GM12892 (cell line): ENCODE measurements at regions not wholly inside any gene's neighbourhood (a gene's known extent, or its start where the extent isn't known, plus 50 kb on each side); places are given as distances from the start of the nearest gene placed in this dataset.
"Not testable (repeated sequence)": the region's sequence is repeated elsewhere in the genome, so short reads cannot be mapped to it uniquely, and the experiment has no call there.

ENCODE experiments used
- DNase-seq: peaks from one replicate; pipeline ENCODE4 v3.0.0; 2011; ENCODE audit not compliant: insufficient read length
- FAIRE-seq: peaks from 2 replicates; lab custom pipeline; 2011; peaks lifted over from hg19 to GRCh38; lab: Jason Lieb, UNC
- POLR2A ChIP-seq: IDR thresholded peaks from 2 replicates; pipeline ENCODE4 v1.6.1; 2011; ENCODE audit warnings: low read depth, low read length, control low read depth
- POLR2AphosphoS5 ChIP-seq: IDR thresholded peaks from 2 replicates; pipeline ENCODE4 v1.6.1; 2011; ENCODE audit warnings: low read depth, low read length, control low read depth
- TAF1 ChIP-seq: IDR thresholded peaks from 2 replicates; pipeline ENCODE4 v1.6.1; 2011; ENCODE audit warnings: low read depth, mild to moderate bottlenecking, control low read depth, low read length, borderline replicate concordance

DNA sequence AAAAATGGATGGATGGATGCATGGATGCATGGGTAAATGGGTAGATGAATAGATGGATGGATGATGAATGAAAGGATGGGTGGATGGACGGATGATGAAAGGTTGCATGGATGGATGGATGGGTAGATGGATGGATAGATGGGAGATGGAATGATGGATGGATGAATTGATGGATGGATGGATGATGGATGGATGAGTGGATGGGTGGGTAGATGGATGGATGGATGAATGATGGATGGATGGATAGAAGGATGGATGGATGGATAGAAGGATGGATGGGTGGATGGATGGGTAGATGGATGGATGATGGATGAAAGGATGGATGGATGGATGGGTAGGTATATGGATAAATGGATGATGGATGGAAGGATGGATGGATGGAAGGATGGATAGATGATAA, 115.1 kb upstream of the LSM14A start:
- no peak for TF ChIP-seq POLR2AphosphoS5
- no peak for FAIRE-seq
- DNase-seq = no peak

DNA sequence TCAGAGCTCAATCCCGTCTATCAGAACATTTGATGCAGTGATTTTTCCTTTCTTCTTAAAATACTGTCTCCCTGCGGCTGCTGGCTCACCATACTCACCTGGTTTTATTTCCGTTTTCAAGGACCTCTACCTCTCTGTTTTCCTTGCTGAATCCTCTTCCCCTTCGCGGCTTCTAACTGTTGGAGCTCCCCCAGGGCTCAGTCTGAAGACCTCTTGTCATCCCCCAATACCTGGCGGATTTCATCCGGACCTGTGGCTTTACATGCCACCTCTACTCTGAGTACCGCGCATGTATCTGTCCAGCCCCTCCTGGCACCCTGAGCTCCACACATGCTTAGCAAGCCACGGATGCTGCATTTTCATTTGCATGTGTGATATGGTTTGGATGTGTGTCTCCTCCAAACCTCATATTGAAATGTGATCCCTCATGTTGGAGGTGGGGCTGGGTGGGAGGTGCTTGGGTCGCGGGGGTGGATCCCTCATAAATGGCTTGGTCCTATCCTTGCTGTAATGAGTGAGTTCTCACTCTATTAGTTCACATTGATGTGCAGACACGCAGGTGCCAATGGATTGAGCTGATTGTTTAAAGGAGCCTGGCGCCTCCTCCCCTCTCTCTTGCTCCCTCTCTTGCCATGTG, 106.2 kb upstream of the LSM14A start:
- FAIRE-seq (no peak), DNase-seq (no peak)
- TF ChIP-seq POLR2A (no peak), POLR2AphosphoS5 (no peak), TAF1 (no peak)

- FAIRE-seq (no peak), DNase-seq (no peak)
- TF ChIP-seq POLR2AphosphoS5 = no peak
- no peak for TF ChIP-seq TAF1
- no peak for TF ChIP-seq POLR2A
These were observed 104.4 kb upstream of the LSM14A start for GRCh38 chr19:34067861-34068271.

DNA sequence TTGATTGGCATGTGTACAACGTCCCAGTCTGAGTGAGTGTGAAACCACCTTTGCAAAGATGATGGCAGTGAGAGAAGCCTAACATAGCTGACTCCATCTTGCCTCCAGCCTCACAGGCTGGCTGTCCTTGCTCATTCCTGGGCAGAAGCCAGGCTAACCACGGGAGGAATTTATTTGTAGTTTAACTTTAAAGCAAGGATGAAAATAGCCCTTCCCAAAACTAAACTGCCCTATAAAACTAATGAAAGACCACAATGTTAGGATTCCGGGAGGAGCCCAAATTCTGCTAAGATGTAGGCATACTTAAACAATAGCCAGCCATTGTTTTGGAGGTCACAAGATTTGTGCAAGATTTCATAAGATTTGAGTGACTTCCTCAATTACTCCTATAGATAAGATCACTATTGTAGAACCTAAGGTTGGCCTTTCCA, 96.6 kb upstream of the LSM14A start:
- FAIRE-seq (no peak), DNase-seq (no peak)
- TF ChIP-seq POLR2A (no peak), POLR2AphosphoS5 (no peak), TAF1 (no peak)

GRCh38 chr19:34082289-34083077, 89.8 kb upstream of the LSM14A start:
- DNase-seq (no peak), FAIRE-seq (no peak)

GRCh38 chr19:34084396-34085145, 87.7 kb upstream of the LSM14A start:
- DNase-seq (no peak), FAIRE-seq (no peak)
- no peak for TF ChIP-seq POLR2A
- TF ChIP-seq POLR2AphosphoS5 = no peak
- TF ChIP-seq TAF1 = no peak

More at GRCh38 chr19:34082289-34083077, 89.8 kb upstream of the LSM14A start:
- no peak for TF ChIP-seq POLR2AphosphoS5
- no peak for TF ChIP-seq TAF1

GRCh38 chr19:34085336-34085735, 87.0 kb upstream of the LSM14A start:
- no peak for FAIRE-seq
- no peak for TF ChIP-seq POLR2A
- no peak for DNase-seq

GRCh38 chr19:34088292-34088691, 84.0 kb upstream of the LSM14A start:
- no peak for DNase-seq
- TF ChIP-seq POLR2AphosphoS5 (no peak), TAF1 (no peak), POLR2A (no peak)
- no peak for FAIRE-seq

GRCh38 chr19:34089566-34089965, 82.7 kb upstream of the LSM14A start:
- no peak for FAIRE-seq
- TF ChIP-seq POLR2A (no peak), POLR2AphosphoS5 (no peak), TAF1 (no peak)
- no peak for DNase-seq

- no peak for TF ChIP-seq TAF1
- DNase-seq (no peak), FAIRE-seq (no peak)
These were observed 77.3 kb upstream of the LSM14A start for GRCh38 chr19:34094960-34095359.

DNA sequence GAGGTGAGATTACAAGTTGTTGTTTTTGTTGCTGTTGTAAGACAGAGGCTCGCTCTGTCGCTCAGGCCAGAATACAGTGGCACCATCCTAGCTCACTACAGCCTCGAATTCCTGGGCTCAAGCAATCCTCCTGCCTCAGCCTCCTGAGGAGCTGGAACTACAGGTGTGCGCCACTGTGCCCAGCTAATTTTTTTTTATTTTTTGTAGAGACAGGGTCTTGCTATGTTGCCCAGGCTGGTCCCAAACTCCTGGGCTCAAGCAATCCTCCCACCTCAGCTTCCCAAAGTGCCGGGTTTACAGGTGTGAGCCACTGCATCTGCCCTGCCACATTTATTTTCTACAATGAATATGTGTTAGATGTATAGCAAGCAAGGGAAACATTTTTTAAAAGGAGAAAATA, 76.9 kb upstream of the LSM14A start:
- DNase-seq = not testable (repeated sequence)

DNA sequence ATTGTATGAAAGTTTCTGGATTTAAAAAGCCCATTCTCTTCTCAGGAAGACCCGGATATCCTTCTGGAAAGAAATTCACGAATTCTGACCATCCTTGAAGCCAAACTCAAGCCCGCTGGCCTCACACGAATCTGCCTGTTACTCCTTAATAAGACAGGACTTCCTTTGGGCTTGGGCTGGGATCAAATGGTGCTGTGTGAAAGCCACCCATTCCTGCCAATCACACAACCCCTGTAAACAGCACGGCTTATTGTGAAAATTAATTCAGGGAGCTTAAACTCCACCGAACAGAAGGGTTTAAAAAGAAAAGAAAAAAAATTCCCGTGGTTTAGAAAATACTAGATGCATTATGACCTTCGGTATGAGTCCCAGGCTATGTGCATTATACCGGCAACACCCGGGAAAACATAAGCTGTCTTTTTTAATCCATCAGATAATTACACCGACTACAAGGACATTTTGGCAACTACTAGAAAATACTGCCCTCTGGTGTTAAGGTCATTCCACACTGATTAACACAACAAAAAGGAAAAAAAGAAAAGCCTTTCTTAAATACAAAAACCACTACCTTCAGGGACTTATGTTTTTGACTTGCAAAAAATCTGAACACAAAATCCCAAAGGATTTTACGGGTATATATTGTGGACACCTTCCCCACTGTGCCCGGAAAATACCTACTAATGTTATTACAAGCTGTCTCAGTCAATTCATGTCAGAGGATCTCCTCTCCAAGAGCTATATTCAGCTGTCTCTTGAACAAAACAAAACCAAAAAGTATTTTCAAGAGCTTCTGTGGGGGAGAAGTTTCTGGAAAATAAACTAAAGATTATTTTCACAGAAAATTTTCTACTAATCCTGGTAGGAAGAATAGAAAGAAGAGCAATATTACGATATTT, 76.0 kb upstream of the LSM14A start:
- DNase-seq = no peak
- TF ChIP-seq TAF1 (no peak), POLR2AphosphoS5 (no peak), POLR2A (no peak)
- no peak for FAIRE-seq

More for the DNA sequence above, 76.9 kb upstream of the LSM14A start:
- not testable (repeated sequence) for FAIRE-seq

- DNase-seq = no peak
- TF ChIP-seq TAF1 (no peak), POLR2A (no peak), POLR2AphosphoS5 (no peak)
- FAIRE-seq = no peak
These were observed 68.2 kb upstream of the LSM14A start for GRCh38 chr19:34104096-34104495.
